NCI-H748 (cell line): ENCODE measurements at regions not wholly inside any gene's neighbourhood (a gene's known extent, or its start where the extent isn't known, plus 50 kb on each side); places are given as distances from the start of the nearest gene placed in this dataset.

Source experiments
- DNase-seq: peaks from one replicate; lab custom pipeline; 2025; ENCODE audit not compliant: unreplicated experiment; lab: John Stamatoyannopoulos, UW

- DNase-seq = no peak
Observed at GRCh38 chr10:124288486-124288885, 130.2 kb downstream of the OAT start.

GRCh38 chr10:124287791-124288190, 130.9 kb downstream of the OAT start:
- DNase-seq = no peak

DNA sequence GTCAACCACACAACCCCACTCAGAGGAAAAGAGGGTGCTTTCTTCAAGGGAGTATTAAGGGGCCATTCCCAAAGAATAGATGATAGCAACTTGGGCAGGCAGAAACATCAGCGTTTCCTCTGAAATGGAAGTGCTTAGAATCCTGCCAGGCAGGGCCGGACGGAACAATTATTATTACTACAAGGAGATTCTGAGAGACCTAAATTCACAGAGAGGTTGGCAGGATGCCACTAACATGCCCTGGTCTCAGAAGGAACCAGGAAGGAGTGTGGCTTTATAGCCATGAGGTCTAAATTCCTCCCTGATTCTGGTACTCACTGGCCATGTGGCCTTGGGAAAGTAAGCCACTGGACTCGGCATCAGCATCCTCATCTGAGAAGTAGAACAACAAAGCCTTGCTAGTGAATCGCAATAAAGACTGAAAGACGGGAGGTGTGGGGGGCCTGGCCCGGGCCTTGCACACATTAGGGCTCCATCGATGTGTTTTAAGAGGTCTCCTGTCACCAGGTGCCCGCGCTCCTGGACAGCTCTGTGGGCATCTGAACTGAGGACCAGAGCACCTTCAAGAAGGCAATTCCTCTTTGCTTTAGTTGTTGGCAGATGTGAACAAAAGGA, 131.5 kb downstream of the OAT start:
- DNase-seq = no peak

- no peak for DNase-seq
Observed at GRCh38 chr10:124286621-124287020, 132.1 kb downstream of the OAT start.

DNA sequence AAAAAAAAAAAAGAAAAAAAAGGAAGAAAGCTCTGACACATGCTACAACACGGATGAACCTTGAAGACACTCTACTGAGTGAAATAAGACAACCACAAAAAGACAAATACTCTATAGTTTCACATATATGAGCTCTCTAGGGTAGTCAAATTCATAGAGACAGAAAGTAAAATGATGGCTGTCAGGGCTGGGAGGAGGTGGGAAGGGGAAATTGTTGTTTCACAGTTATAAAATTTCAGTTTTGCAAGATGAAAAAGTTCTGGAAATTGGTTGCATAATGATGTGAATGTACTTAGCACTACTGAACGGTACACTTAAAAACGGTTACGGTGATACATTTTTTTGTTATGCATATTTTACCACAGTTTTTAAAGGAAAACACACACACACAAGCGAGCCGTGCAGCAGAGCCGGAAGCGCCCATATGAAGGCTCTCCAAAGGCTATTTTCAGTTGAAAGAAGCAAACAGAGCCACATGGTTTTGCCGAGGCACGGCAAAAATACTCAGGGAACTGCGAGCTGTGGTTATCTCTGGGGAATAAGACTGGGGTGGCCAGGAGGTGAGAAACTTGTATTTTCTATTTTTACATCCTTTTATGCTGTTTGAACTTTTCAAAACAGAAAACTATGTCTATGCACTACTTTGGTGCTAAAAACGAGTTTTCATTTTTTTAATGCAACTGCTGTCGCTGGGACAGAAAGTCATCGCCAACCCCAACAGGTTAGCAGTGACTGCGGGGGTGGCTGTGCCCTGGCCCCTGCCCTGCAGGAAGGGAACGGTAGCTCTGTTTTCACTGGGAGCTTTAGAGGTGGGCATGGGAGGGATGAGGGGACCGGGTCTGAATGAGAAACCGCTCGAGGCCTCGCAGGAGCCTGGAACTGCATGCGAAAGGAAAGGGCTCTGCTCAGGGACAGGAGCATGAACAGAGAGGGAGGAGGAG, 132.9 kb downstream of the OAT start:
- DNase-seq = no peak

DNA sequence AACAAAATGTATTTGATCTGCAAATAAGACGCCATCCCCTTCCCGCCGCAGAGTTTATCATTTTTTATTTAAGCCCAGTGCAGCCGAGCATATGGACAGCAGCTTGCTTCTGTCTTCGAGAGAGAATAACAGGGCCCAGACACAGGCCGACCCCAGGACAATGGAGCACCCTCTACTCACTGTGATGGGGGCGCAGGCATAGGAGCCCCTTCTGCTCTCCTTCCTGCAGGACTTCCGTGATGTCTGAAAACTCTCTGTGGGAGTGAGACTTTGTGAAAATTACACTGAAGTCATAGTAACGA, 134.8 kb downstream of the OAT start:
- no peak for DNase-seq

DNA sequence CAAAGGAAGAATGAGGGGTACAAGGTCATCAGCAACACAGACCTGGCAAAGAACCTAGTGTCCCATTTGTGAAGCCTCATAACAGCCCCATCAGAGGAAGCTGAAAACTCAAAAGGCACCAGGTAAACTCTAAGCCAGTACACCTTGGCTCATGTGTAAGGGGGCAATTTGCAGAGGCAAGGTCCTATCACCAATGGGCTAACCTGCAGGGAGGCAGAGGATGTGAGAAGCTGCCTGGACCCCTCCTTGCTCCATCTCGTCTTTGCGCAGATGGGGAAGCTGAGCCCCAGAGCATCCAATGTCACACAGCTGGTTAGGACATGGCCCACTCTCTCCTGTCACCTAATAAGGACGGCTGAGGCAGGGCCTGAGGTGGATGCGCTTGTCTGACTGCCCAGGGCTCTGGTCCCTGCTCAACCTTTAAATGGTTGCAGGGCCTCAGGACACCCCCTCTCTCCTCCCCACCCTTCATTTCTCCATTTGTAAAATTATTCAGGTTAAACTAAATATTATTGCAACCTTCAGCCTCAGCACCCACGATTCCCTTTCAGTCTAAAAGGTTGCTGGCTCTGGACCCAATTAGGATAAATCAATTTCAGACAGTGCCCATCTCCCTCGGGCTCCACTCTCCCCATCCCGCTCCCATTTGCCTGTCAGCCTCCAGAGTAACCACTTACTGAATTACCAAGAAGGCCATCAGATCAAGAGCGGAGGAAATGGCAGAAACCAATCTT, 135.3 kb downstream of the OAT start:
- no peak for DNase-seq

- no peak for DNase-seq
Observed at GRCh38 chr10:124282326-124282725, 136.4 kb downstream of the OAT start.

- no peak for DNase-seq
Observed at GRCh38 chr10:124281666-124282065, 137.1 kb downstream of the OAT start.

- no peak for DNase-seq
Observed at GRCh38 chr10:124280916-124281315, 137.8 kb downstream of the OAT start.

GRCh38 chr10:124279882-124280281, 138.8 kb downstream of the OAT start:
- DNase-seq = no peak

DNA sequence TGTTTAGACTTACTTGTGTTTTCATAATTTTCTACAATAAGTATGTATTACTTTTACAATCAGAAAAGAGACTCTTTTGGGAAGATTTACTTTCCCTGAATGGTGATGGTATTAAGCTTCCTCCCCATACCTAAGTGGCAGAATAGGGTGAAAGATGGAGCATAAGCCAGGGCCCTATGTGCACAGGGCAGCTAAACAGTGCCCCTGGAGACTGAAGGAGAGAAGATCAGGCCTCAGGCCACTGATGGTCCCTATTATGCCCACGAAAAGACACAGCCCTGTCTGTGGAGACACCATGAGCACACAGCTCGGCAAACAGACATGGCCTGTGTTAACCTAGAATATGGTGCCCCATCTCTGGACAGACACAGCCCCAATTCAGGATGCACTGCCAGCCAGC, 139.4 kb downstream of the OAT start:
- DNase-seq = no peak

- no peak for DNase-seq
Observed at GRCh38 chr10:124278356-124278755, 140.4 kb downstream of the OAT start.

GRCh38 chr10:124273141-124273540, 145.6 kb downstream of the OAT start:
- no peak for DNase-seq

DNA sequence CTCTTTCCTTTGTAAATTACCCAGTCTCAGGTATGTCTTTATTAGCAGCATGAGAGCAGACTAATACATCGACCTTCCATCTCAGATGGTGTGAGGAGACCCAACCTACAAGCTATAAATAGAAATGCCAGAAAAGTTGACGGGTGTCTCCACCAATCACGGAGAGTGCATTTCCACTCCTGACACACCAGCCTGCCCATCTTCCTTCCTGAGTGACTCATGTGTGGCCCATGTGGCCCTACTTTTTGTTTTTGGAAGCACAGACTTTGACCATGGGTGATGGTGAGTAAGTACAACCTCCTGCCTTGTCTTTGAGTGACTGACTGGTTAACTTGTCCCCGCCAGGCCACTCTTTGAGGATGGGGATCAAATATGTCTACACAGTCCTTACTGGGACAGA, 147.0 kb downstream of the OAT start:
- DNase-seq = no peak

GRCh38 chr10:124270530-124271327, 148.0 kb downstream of the OAT start:
- DNase-seq = no peak

GRCh38 chr10:124268976-124269375, 149.7 kb downstream of the OAT start:
- no peak for DNase-seq

DNA sequence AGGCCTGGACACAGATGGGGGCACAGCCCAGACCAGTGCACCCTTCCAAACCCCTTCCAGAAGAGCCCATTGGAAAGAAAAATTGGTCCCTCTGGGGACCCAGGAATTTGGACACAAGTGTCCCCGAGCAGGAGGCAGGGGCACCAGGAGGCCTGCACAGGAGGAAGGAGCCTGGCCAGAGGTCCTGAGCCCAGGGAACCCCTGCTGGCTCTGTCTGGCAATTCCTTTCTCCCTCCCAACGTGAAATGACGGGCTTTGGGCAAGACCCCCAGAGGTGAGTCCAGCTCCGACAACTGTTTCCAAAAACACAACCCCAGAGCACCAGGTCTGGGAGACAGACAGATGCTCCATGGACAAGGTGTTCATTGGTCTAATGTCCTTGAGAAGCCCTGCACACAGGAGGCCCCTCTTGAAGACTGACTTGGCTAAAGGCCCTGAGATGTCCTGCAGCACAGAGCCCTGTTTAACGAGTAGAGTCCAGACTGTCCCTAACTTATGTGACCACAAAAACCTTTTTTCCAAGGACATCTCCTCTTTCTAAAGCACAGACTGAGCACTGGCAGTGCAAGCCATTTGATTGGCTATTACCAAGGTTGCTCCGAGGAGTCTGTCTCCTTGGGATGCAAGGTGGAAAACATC, 150.7 kb downstream of the OAT start:
- DNase-seq = no peak

- no peak for DNase-seq
Observed at GRCh38 chr10:124267231-124267885, 151.4 kb downstream of the OAT start.
